ENCODE measurements at regions not wholly inside any gene's neighbourhood (a gene's known extent, or its start where the extent isn't known, plus 50 kb on each side); places are given as distances from the start of the nearest gene placed in this dataset.

- Mint-ChIP-seq H3K27me3 (ENCODE audit: low read depth in 3 of 3) (peaks cover 6 to 9% (median 8%) of the 10 kb centered on the region in 3 donors), H3K4me3 (no peak overlapping the region), H3K9me3 (no peaks in the 10 kb centered on the region), H3K36me3 (no peaks in the 10 kb centered on the region), H3K4me1 (peaks cover 9% of the 10 kb centered on the region), H3K27ac (no peak overlapping the region)
- Histone ChIP-seq H3K9ac (ENCODE audit: insufficient read depth, low read length, poor library complexity, severe bottlenecking) (no peak overlapping the region), H3K27me3 (ENCODE audit: control insufficient read depth in 2 of 2, insufficient read depth in 2 of 2, low read length in 2 of 2) (no peaks in the 10 kb centered on the region), H3K4me3 (replicated peaks in 1 of 3; ENCODE audit: low read depth in 2 of 3, low read length in 3 of 3) (no peak overlapping the region), H3K9me3 (replicated peaks in 1 of 2; ENCODE audit: control insufficient read depth in 1 of 2, insufficient read depth in 1 of 2, low read length in 2 of 2) (no peaks in the 10 kb centered on the region), H3K36me3 (replicated peaks in 1 of 2; ENCODE audit: control insufficient read depth in 1 of 2, insufficient read depth in 2 of 2, low read length in 2 of 2) (no peaks in the 10 kb centered on the region), H3K79me2 (ENCODE audit: insufficient read depth, low read length) (no peaks in the 10 kb centered on the region), H4K20me1 (ENCODE audit: insufficient read depth, low read length) (no peaks in the 10 kb centered on the region), H3K4me1 (ENCODE audit: control insufficient read depth in 1 of 2, insufficient read depth in 2 of 2, low read length in 2 of 2) (peaks cover 8 to 11% of the 10 kb centered on the region in 2 donors), H3K4me2 (replicated peaks; ENCODE audit: extremely low read depth, low read length, poor library complexity, severe bottlenecking) (no peak overlapping the region), H2AFZ (ENCODE audit: insufficient read depth, low read depth, low read length, poor library complexity, severe bottlenecking) (no peak overlapping the region), H3K27ac (ENCODE audit: low read depth in 1 of 2, low read length in 2 of 2) (no peak overlapping the region)
- DNase-seq, result no peak
- intact Hi-C loops (cut with micrococcal nuclease), result no loop called here
- 13% methylated on average over 3 of the region's 5 CpGs for WGBS (ENCODE audit: insufficient coverage)
- no peak for TF ChIP-seq CTCF (IDR thresholded peaks at IDR 0.05)
Measured at GRCh38 chr2:121969166-121969565, 213.7 kb downstream of the TSN start.

- intact Hi-C loops (cut with micrococcal nuclease), result no loop called here
- peaks cover 6 to 9% (median 8%) of the 10 kb centered on the region in 3 donors for H3K27me3 Mint-ChIP-seq (ENCODE audit: low read depth in 3 of 3)
Measured at GRCh38 chr2:121969766-121970639, 214.6 kb downstream of the TSN start.

More at GRCh38 chr2:121969766-121970639, 214.6 kb downstream of the TSN start:
- no peaks in the 10 kb centered on the region for H4K20me1 ChIP-seq (ENCODE audit: insufficient read depth, low read length)
- H3K27ac ChIP-seq (ENCODE audit: low read depth in 1 of 2, low read length in 2 of 2), result no peak overlapping the region
- TF ChIP-seq CTCF (IDR thresholded peaks at IDR 0.05), result no peak
- no peak overlapping the region for H2AFZ ChIP-seq (ENCODE audit: insufficient read depth, low read depth, low read length, poor library complexity, severe bottlenecking)
- H3K27me3 ChIP-seq (ENCODE audit: control insufficient read depth in 2 of 2, insufficient read depth in 2 of 2, low read length in 2 of 2), result no peaks in the 10 kb centered on the region
- Mint-ChIP-seq H3K4me3 (peak overlapping the region in 1 of 2 donors; percentile 16), H3K4me1 (peaks cover 13% of the 10 kb centered on the region), H3K9me3 (no peaks in the 10 kb centered on the region), H3K36me3 (no peaks in the 10 kb centered on the region), H3K27ac (peak overlapping the region in 1 of 7 donors; percentile 19)
- no peaks in the 10 kb centered on the region for H3K79me2 ChIP-seq (ENCODE audit: insufficient read depth, low read length)
- H3K4me3 ChIP-seq (replicated peaks in 1 of 3; ENCODE audit: low read depth in 2 of 3, low read length in 3 of 3), result no peak overlapping the region
- no peaks in the 10 kb centered on the region for H3K9me3 ChIP-seq (replicated peaks in 1 of 2; ENCODE audit: control insufficient read depth in 1 of 2, insufficient read depth in 1 of 2, low read length in 2 of 2)
- no peaks in the 10 kb centered on the region for H3K36me3 ChIP-seq (replicated peaks in 1 of 2; ENCODE audit: control insufficient read depth in 1 of 2, insufficient read depth in 2 of 2, low read length in 2 of 2)
- DNase-seq, result no peak
- WGBS (ENCODE audit: insufficient coverage), result 85% methylated on average over 4 of the region's 8 CpGs
- H3K4me1 ChIP-seq (ENCODE audit: control insufficient read depth in 1 of 2, insufficient read depth in 2 of 2, low read length in 2 of 2), result peaks cover 8 to 14% of the 10 kb centered on the region in 2 donors
- H3K4me2 ChIP-seq (replicated peaks; ENCODE audit: extremely low read depth, low read length, poor library complexity, severe bottlenecking), result no peak overlapping the region
- H3K9ac ChIP-seq (ENCODE audit: insufficient read depth, low read length, poor library complexity, severe bottlenecking), result no peak overlapping the region
